H1 (cell line): ENCODE measurements at regions not wholly inside any gene's neighbourhood (a gene's known extent, or its start where the extent isn't known, plus 50 kb on each side); places are given as distances from the start of the nearest gene placed in this dataset.

Experiments used
- BCL11A ChIP-seq, 2 experiments: IDR thresholded peaks; one replicate each; pipeline ENCODE4 v1.6.1; 2011; ENCODE audit warnings: low read depth in 2 of 2, low read length in 2 of 2, mild to moderate bottlenecking in 2 of 2
- SIN3A ChIP-seq, 2 experiments: IDR thresholded peaks in 1 of 2; conservative IDR thresholded peaks in 1 of 2; 2 replicates each; pipeline ENCODE4 v1.6.1; 2011 to 2012; ENCODE audit warnings: low read length in 2 of 2, improper control_type of control experiment in 1 of 2, low read depth in 1 of 2, mild to moderate bottlenecking in 1 of 2
- TF ChIP-seq, protein P1 (sequence below): IDR thresholded peaks from 2 replicates; pipeline ENCODE4 v1.6.1; 2012; ENCODE audit warnings: inconsistent platforms

DNA sequence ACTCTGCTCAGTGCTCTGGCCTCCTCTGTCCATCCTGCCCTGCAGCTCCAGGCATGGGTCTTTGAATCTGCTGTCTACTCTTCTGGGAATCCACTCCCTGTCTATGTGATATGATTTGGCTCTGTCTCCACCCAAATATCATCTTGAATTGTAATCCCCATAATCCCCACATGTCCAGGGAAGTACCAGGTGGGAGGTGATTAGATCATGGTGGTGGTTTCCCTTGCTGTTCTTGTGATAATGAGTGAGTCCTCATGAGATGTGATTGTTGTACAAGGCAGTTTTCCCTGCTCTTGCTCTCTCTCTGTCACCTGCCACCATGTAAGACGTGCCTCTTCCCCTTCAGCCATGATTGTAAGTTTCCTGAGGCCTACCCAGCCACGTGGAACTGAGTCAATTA, 881.8 kb upstream of the ID2 start (continued):
- TF ChIP-seq, protein P1, sequence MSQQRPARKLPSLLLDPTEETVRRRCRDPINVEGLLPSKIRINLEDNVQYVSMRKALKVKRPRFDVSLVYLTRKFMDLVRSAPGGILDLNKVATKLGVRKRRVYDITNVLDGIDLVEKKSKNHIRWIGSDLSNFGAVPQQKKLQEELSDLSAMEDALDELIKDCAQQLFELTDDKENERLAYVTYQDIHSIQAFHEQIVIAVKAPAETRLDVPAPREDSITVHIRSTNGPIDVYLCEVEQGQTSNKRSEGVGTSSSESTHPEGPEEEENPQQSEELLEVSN: no peak
- TF ChIP-seq SIN3A (conservative IDR thresholded peaks at IDR 0.05 in 1 of 2, IDR thresholded peaks at IDR 0.05 in 1 of 2; ENCODE audit: low read depth in 1 of 2, low read length in 2 of 2) (no peak), BCL11A (IDR thresholded peaks at IDR 0.05; ENCODE audit: low read depth in 2 of 2, low read length in 2 of 2) (no peak)
- TF ChIP-seq, all 59 proteins: peak for 0
